ENCODE measurements at regions not wholly inside any gene's neighbourhood (a gene's known extent, or its start where the extent isn't known, plus 50 kb on each side); places are given as distances from the start of the nearest gene placed in this dataset.

GRCh38 chr2:22829791-22830190 lies 555.2 kb upstream of the KLHL29 start:
- TF ChIP-seq CTCF (IDR thresholded peaks at IDR 0.05; ENCODE audit: insufficient read depth, low read length, poor library complexity, severe bottlenecking) (no peak), EZH2phosphoT487 (conservative IDR thresholded peaks at IDR 0.05; ENCODE audit: low read length) (no peak)
